ENCODE measurements at regions not wholly inside any gene's neighbourhood (a gene's known extent, or its start where the extent isn't known, plus 50 kb on each side); places are given as distances from the start of the nearest gene placed in this dataset.

GRCh38 chr2:217261452-217261851, 401.6 kb upstream of the TNP1 start:
- H4K20me1 ChIP-seq (ENCODE audit: insufficient read depth, low read length): no peaks in the 10 kb centered on the region
- no peak overlapping the region for H3K4me3 ChIP-seq (ENCODE audit: low read depth, low read length, poor library complexity, severe bottlenecking)
- intact Hi-C loops (cut with micrococcal nuclease; ENCODE audit: unreplicated experiment): no loop called here
- BruUV-seq (replicated peaks): no TSS peak
- TF ChIP-seq EZH2phosphoT487 (IDR thresholded peaks at IDR 0.05; ENCODE audit: borderline replicate concordance, low read depth, low read length): no peak
- no peak for TF ChIP-seq CTCF (conservative IDR thresholded peaks at IDR 0.05; ENCODE audit: low read length)
- H2AFZ ChIP-seq (ENCODE audit: low read length): no peak overlapping the region
- CTCF ChIA-PET (ENCODE audit: unreplicated experiment): no interaction called here
- no peak overlapping the region for H3K4me2 ChIP-seq (ENCODE audit: low read length)
- no peaks in the 10 kb centered on the region for H3K36me3 ChIP-seq (ENCODE audit: insufficient read depth, low read length)
- no peak overlapping the region for H3K27ac ChIP-seq (ENCODE audit: low read depth, low read length, poor library complexity, severe bottlenecking)
- DNase-seq (ENCODE audit: low spot score): no peak
- no peaks in the 10 kb centered on the region for H3K9me2 ChIP-seq (ENCODE audit: insufficient read depth, low read length)
- POLR2A ChIA-PET: no interaction called here
- H3K9me3 ChIP-seq (ENCODE audit: low read length): no peaks in the 10 kb centered on the region
- no peaks in the 10 kb centered on the region for H3K79me2 ChIP-seq (ENCODE audit: insufficient read depth, low read depth, low read length)
- no peaks in the 10 kb centered on the region for H3K4me1 ChIP-seq (ENCODE audit: insufficient read depth, low read length, poor library complexity, severe bottlenecking)

- Histone ChIP-seq H3K4me1 (ENCODE audit: insufficient read depth, low read length, poor library complexity, severe bottlenecking) (no peaks in the 10 kb centered on the region), H3K36me3 (ENCODE audit: insufficient read depth, low read length) (no peaks in the 10 kb centered on the region), H4K20me1 (ENCODE audit: insufficient read depth, low read length) (no peaks in the 10 kb centered on the region), H3K9me2 (ENCODE audit: insufficient read depth, low read length) (no peaks in the 10 kb centered on the region), H3K9me3 (ENCODE audit: low read length) (no peaks in the 10 kb centered on the region), H3K27ac (ENCODE audit: low read depth, low read length, poor library complexity, severe bottlenecking) (no peak overlapping the region), H3K4me2 (ENCODE audit: low read length) (no peak overlapping the region), H3K4me3 (ENCODE audit: low read depth, low read length, poor library complexity, severe bottlenecking) (no peak overlapping the region), H2AFZ (ENCODE audit: low read length) (no peak overlapping the region), H3K79me2 (ENCODE audit: insufficient read depth, low read depth, low read length) (no peaks in the 10 kb centered on the region)
- no TSS peak for BruUV-seq (replicated peaks)
- ChIA-PET CTCF (ENCODE audit: unreplicated experiment) (no interaction called here), POLR2A (no interaction called here)
- intact Hi-C loops (cut with micrococcal nuclease; ENCODE audit: unreplicated experiment): no loop called here
- DNase-seq (ENCODE audit: low spot score): no peak
- TF ChIP-seq CTCF (conservative IDR thresholded peaks at IDR 0.05; ENCODE audit: low read length): no peak
- no peak for TF ChIP-seq EZH2phosphoT487 (IDR thresholded peaks at IDR 0.05; ENCODE audit: borderline replicate concordance, low read depth, low read length)
Measured at GRCh38 chr2:217260441-217261115, 400.7 kb upstream of the TNP1 start.

GRCh38 chr2:217258170-217258569, 398.3 kb upstream of the TNP1 start:
- CTCF ChIA-PET (ENCODE audit: unreplicated experiment): no interaction called here

More at GRCh38 chr2:217258170-217258569, 398.3 kb upstream of the TNP1 start:
- no TSS peak for BruUV-seq (replicated peaks)
- H2AFZ ChIP-seq (ENCODE audit: low read length): no peak overlapping the region
- H3K4me1 ChIP-seq (ENCODE audit: insufficient read depth, low read length, poor library complexity, severe bottlenecking): no peaks in the 10 kb centered on the region
- H3K36me3 ChIP-seq (ENCODE audit: insufficient read depth, low read length): no peaks in the 10 kb centered on the region
- H4K20me1 ChIP-seq (ENCODE audit: insufficient read depth, low read length): no peaks in the 10 kb centered on the region
- H3K27ac ChIP-seq (ENCODE audit: low read depth, low read length, poor library complexity, severe bottlenecking): no peak overlapping the region
- POLR2A ChIA-PET: no interaction called here
- intact Hi-C loops (cut with micrococcal nuclease; ENCODE audit: unreplicated experiment): no loop called here
- no peak for DNase-seq (ENCODE audit: low spot score)
- H3K4me3 ChIP-seq (ENCODE audit: low read depth, low read length, poor library complexity, severe bottlenecking): no peak overlapping the region
- TF ChIP-seq CTCF (conservative IDR thresholded peaks at IDR 0.05; ENCODE audit: low read length) (no peak), EZH2phosphoT487 (IDR thresholded peaks at IDR 0.05; ENCODE audit: borderline replicate concordance, low read depth, low read length) (no peak)
- H3K79me2 ChIP-seq (ENCODE audit: insufficient read depth, low read depth, low read length): no peaks in the 10 kb centered on the region
- H3K9me3 ChIP-seq (ENCODE audit: low read length): no peaks in the 10 kb centered on the region
- H3K9me2 ChIP-seq (ENCODE audit: insufficient read depth, low read length): no peaks in the 10 kb centered on the region
- H3K4me2 ChIP-seq (ENCODE audit: low read length): no peak overlapping the region
